HK-2 (cell line): ENCODE measurements at regions not wholly inside any gene's neighbourhood (a gene's known extent, or its start where the extent isn't known, plus 50 kb on each side); places are given as distances from the start of the nearest gene placed in this dataset.

Experiments used
- DNase-seq: peaks from one replicate; pipeline ENCODE4 v3.0.0-alpha.2; 2018; ENCODE audit not compliant: unreplicated experiment

- DNase-seq, result no peak
These were observed 266.8 kb upstream of the CLEC14A start for GRCh38 chr14:38522724-38523123.

DNA sequence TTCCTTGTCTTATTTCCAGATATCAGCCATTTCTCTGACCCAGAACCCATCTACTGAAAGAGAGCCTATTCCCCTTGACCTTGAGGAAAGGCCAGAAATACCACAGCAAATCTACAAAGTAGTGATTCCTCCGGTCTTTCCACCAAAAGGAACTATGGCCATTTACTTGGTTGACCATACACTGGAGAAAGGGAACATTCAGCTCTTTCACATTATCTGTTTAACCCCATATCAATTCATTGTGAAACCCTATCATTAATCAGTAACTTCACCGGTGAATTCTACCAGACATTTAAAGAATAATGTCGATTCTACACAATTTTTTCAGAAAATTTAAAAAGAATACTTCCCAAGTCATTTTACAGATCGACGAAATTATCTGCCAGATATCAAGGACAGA is 265.7 kb upstream of the CLEC14A start:
- DNase-seq, result no peak

DNA sequence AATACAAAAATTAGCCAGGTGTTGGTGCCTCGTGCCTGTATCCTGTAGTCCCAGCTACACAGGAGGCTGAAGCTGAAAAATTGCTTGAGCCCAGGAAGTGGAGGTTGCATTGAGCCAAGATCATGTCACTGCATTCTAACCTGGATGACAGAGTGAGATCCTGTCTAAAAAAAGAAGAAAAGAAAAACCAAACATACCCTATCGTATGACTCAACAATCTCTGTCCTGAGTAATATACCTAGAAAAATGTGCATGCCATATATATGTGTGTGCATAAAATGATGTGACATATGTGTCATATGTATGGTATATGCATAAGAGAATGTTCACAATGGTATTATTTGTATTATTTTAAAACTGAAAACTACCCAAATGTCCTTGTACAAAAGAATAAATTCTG is 261.5 kb upstream of the CLEC14A start:
- DNase-seq, result no peak

DNA sequence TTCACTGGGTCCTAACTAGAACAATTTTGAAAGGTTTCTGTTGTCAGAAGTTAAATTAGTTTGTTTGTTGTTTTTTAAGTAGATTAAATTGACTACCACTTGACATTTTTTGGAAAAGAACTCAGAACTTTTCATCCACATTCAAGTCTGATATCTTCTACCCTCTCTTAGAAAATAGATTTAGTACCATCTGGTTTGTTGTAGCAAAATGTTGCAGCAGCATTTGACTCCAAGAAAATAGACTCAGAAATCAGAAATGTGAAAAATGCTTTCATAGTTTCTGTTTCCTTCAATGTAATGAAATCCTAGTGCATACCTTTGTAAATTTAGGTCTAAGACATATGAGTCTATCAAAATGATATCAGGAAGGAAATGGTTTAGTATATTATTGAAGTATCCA is 256.3 kb upstream of the CLEC14A start:
- DNase-seq, result no peak

- DNase-seq, result no peak
These were observed 251.4 kb upstream of the CLEC14A start for GRCh38 chr14:38507299-38507698.

DNA sequence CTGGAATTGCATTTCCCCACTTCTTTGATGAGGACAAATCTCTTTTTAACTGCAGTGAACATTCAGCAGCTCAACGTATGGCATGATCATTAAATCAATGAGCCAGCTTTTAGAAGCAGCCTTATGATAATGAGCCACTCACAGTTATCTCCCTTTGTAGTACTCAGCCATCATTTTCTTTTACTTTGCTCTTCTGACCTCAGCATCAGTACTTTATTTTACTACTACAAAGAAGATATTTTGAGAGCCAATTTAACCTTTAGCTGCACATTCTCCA is 250.0 kb upstream of the CLEC14A start:
- no peak for DNase-seq

DNA sequence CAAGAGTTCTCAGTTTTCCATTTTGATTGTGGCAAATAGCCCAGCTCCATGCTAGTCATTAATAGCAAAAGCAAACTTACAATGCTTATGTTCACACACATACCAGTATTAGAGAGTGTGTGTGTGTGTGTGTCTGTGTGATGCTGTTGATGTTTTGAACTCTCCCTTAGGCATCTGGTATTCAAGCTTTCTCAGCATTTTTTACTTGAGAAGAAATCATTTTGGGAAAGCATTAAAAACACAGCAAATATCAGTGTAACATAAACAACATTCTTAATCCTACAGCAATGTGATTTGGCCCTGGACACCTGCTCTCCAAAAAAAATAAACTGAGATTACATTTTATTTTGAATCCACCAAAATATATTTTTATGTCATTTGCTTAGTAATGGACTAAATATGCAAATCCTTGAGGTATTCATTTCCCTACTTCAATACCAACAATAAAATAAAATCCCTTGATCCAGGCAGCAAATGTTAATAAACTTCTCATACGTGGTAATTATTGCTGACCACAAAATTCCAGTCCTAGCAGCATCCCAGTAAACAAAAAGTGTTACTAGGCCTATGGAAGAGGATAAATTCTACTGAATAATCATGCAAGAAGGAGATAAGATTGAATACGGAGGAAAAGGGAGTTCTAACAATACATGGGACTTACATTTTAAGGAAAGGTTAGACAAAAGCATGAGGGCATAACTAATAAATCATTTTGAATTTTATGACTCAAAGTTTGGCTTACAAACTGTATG is 249.5 kb upstream of the CLEC14A start:
- DNase-seq, result no peak

GRCh38 chr14:38504175-38504574 is 248.3 kb upstream of the CLEC14A start:
- DNase-seq, result no peak

- DNase-seq, result no peak
These were observed 246.3 kb upstream of the CLEC14A start for GRCh38 chr14:38502239-38502638.

DNA sequence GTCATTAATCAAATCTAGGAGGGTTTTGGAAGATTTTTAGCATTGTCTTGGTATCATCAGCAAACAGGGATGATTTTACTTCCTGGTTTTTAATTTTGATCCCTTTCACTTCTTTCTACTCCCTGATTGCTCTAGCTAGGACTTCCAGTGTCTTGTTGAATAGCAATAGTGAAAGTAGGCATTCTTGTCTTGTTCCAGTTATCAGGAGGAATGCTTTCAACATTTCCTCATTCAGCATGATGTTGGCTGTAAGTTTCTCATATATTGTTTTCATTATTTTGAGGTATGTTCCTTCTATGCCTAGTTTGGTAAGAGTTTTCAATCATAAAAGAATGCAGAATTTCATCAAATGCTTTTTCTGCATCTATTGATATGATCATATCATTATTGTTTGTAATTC is 244.2 kb upstream of the CLEC14A start:
- no peak for DNase-seq

GRCh38 chr14:38496092-38496491 is 240.2 kb upstream of the CLEC14A start:
- DNase-seq, result no peak

DNA sequence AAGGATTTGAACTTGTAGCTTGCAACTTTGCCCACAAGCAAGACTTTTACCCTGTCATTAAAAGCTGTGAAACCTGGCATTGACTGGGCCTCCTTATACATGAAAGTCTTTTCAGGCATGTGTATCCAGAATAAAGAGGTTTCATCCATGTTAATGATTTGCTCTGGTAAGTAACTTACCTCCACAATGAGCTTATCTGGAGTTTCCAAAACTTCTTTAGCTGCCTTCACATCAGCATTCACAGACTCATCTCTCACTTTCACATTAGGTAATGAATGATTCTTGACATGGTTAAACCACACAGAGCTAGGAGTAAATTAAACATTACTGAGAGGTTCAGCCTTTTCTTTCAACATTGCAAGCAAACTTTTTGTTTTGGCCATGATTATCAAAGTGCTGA is 234.4 kb upstream of the CLEC14A start:
- no peak for DNase-seq

GRCh38 chr14:38485026-38485425 is 229.1 kb upstream of the CLEC14A start:
- DNase-seq, result no peak

DNA sequence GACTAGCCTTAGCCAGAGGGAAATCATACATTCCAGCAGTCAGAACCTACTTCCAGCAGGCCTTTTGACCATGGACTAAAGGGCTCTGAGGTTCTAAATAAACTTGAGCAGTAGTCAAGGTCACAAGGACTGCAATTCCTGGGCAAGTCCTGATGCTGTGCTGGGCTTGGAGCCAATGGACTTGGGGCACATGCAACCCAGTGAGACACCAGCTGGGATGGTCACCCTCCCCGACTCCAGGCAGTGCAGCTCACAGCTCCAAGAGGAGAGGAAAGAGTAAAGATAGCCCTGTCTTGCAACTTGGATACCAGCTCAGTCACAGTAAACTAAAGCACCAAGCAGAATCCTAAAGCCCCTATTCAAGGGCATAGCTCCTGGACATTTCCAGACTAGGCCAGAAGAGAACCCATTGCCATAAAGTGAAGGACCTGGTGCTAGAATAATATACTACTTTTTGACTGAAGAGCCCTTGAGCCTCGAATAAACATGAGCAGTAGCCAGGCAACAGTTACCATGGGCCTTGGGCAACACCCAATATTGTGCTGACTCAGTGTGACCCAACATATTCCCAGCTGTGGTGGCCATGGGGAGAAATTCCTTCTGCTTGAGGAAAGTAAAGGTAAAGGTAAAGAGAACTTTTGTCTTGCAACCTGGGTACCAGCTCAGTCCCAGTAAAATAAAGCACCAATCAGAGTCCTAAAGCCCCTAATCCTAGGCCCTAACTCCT is 226.2 kb upstream of the CLEC14A start:
- no peak for DNase-seq

DNA sequence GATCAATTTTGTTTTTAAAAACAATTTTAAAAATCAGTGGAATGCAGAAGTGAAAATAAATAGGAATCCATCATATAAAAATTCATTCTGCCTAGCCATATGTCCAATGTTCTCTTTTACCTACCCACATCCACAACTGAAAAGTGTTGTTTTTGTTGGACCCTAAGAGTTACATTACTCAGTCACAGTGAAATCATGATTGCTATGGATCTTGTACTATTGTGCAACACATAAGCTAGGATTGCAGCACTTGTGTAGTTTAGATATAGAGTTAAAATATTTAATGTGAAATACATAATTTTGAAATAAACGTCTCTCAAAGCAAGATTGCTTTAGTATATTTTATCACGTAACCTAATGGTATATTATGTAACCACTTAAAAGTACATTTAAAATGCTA is 213.3 kb upstream of the CLEC14A start:
- DNase-seq, result no peak

DNA sequence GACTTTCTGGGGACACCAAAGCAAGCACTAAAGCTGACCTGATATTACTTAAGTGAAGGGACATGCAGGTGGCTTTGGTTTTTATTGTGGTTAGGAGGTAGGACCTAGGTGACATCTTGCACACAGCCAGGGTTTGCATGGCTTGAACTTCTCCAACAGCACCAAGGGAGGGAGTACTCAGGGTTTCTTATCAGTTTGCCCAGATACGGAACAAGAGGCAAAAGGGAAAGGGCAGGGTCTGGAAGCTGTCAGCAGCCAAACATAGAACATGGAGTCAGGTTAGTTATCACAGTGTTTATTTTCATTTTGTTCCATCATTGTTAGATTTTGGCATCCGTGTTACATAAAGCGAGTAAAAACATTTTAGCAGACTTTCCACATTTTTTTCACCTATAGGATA is 186.3 kb upstream of the CLEC14A start:
- no peak for DNase-seq

DNA sequence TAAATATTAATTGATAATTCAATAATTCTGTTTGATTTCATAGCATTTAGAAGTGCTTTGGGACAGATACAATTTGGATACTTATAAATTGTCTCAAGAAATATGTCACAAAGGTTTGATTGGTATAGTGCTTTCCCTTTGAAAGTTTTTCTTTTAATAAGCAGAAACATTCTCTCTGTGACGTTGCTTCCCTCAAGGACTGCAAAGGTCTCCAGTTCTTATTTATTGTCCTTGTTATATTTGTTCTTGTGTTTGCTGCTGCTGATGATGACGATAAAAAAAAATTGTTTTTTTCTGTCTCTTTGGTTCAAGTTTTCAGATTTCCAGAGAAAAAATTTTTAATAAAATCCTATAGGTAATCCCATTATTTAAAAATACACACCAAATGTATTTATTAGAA is 176.3 kb upstream of the CLEC14A start:
- no peak for DNase-seq

- no peak for DNase-seq
These were observed 175.3 kb upstream of the CLEC14A start for GRCh38 chr14:38431156-38431555.

GRCh38 chr14:38430522-38430921 is 174.6 kb upstream of the CLEC14A start:
- DNase-seq, result no peak

- DNase-seq, result no peak
These were observed 169.6 kb upstream of the CLEC14A start for GRCh38 chr14:38425324-38425976.

- no peak for DNase-seq
These were observed 164.2 kb upstream of the CLEC14A start for GRCh38 chr14:38420048-38420447.

GRCh38 chr14:38419579-38419978 is 163.7 kb upstream of the CLEC14A start:
- DNase-seq, result no peak

DNA sequence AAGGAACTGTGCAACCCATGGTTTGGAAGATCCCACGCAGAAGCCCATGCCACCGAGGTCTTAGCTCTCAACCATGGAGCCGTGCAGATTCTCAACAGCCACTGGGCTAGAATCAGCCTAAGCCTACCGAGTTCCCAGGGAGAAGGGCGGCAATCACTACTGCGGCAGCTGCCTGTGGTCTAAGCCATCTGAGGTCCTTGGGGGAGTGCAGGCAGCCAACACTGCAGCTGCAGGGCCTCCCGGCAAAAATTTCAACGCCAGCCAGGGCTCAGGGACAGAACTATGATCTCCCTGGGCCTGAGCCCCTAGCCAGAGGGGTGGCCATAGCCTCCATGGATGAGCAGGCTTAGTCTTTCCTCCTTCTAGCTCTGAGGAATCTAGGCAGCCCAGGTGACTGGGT is 156.8 kb upstream of the CLEC14A start:
- no peak for DNase-seq
